KMS-11 (cell line): ENCODE measurements at regions not wholly inside any gene's neighbourhood (a gene's known extent, or its start where the extent isn't known, plus 50 kb on each side); places are given as distances from the start of the nearest gene placed in this dataset.

Experiments used
- H2AFZ ChIP-seq: fragments of 200-600 bp; sonication (generic); 2 replicates; pipeline ENCODE4 v1.6.1; 2016; ENCODE audit warnings: antibody characterized with exemption, mixed run types, low read depth
- H3K27ac ChIP-seq: fragments of 200-600 bp; sonication (generic); 2 replicates; pipeline ENCODE4 v1.6.1; 2016; ENCODE audit warnings: mild to moderate bottlenecking, mixed run types
- H3K27me3 ChIP-seq: fragments of 200-600 bp; sonication (generic); 2 replicates; pipeline ENCODE4 v1.6.1; 2017; ENCODE audit warnings: mild to moderate bottlenecking, low read depth, mixed run types, moderate library complexity; ENCODE audit not compliant: insufficient read depth
- H3K36me3 ChIP-seq: fragments of 200-600 bp; sonication (generic); 2 replicates; pipeline ENCODE4 v1.6.1; 2017; ENCODE audit warnings: mild to moderate bottlenecking, mixed run types; ENCODE audit not compliant: insufficient read depth
- H3K4me1 ChIP-seq: fragments of 200-600 bp; sonication (generic); 2 replicates; pipeline ENCODE4 v1.6.1; 2016; ENCODE audit warnings: mild to moderate bottlenecking, low read depth, mixed run types; ENCODE audit not compliant: poor library complexity, severe bottlenecking
- H3K4me2 ChIP-seq: fragments of 200-600 bp; sonication (generic); 2 replicates; pipeline ENCODE4 v1.7.0; 2016; ENCODE audit warnings: mild to moderate bottlenecking, mixed run types
- H3K4me3 ChIP-seq: fragments of 200-600 bp; sonication (generic); IDR thresholded peaks from 2 replicates; pipeline ENCODE4 v1.6.1; 2017; ENCODE audit warnings: low read depth, low read length, mixed read lengths; ENCODE audit not compliant: insufficient read depth
- H3K79me2 ChIP-seq: fragments of 200-600 bp; sonication (generic); 2 replicates; pipeline ENCODE4 v1.6.1; 2016; ENCODE audit warnings: low read depth, mixed run types; ENCODE audit not compliant: insufficient read depth
- H3K9ac ChIP-seq: fragments of 200-600 bp; sonication (generic); 2 replicates; pipeline ENCODE4 v1.6.1; 2016; ENCODE audit warnings: mild to moderate bottlenecking, mixed run types
- H4K20me1 ChIP-seq: fragments of 200-600 bp; sonication (generic); 2 replicates; pipeline ENCODE4 v1.6.1; 2016; ENCODE audit warnings: mild to moderate bottlenecking, mixed run types; ENCODE audit not compliant: insufficient read depth
- TF ChIP-seq, protein P1 (sequence below): fragments of 200-600 bp; sonication (generic); conservative IDR thresholded peaks from 2 replicates; pipeline ENCODE4 v1.6.1; 2017; ENCODE audit warnings: low read depth, mild to moderate bottlenecking, antibody characterized with exemption, low read length, moderate library complexity, mixed read lengths

DNA sequence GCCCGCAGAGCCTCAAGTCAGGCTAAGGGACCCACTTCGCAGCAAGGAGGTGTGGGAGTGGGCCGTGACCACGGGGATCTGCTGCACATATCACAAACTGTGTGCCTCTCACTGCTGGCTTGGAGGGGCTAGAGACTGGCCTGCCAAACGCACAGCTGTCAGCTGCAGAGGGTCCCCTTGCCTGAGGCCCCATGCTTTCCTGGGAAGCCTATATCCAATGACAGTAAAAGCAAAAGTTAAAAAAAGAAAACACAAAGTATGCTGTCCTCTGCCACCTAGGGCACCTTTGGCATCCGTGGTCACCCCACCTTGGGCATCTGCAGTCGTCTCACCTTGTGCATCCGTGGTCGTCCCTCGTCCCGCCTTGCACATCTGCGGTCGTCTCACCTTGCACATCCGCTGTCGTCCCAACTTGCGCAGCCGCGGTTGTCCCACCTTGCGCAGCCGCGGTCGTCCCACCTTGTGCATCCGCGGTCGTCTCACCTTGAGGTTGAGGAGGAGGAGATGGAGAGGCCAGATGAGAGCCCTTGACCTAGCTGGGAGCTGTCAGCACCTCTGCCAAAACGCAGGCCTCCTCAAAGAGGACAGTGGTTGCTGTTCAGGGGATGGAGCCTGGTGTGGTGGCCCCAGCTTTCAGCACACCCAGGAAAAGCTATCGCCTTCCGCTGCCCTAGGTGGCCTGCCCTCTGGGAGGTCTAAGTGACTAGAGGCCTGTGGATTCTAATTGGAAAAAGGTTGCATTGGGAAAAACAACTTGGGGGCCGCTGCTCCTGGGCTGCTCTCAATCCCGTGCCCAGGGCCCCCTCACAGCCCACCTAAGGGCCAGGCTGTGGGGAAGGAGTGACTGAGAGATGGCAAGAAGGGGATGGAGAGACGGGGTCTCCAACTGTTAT lies 90.5 kb downstream of the MYEOV start:
- Histone ChIP-seq H3K4me2 (no peak overlapping the region), H3K79me2 (no peaks in the 10 kb centered on the region), H4K20me1 (no peaks in the 10 kb centered on the region), H3K9ac (no peak overlapping the region), H3K4me1 (no peaks in the 10 kb centered on the region), H3K27ac (no peak overlapping the region), H3K36me3 (no peaks in the 10 kb centered on the region), H2AFZ (no peak overlapping the region), H3K4me3 (no peak overlapping the region), H3K27me3 (peaks cover 8% of the 10 kb centered on the region; the same call in 1 of the 2 replicates)
- TF ChIP-seq, protein P1, sequence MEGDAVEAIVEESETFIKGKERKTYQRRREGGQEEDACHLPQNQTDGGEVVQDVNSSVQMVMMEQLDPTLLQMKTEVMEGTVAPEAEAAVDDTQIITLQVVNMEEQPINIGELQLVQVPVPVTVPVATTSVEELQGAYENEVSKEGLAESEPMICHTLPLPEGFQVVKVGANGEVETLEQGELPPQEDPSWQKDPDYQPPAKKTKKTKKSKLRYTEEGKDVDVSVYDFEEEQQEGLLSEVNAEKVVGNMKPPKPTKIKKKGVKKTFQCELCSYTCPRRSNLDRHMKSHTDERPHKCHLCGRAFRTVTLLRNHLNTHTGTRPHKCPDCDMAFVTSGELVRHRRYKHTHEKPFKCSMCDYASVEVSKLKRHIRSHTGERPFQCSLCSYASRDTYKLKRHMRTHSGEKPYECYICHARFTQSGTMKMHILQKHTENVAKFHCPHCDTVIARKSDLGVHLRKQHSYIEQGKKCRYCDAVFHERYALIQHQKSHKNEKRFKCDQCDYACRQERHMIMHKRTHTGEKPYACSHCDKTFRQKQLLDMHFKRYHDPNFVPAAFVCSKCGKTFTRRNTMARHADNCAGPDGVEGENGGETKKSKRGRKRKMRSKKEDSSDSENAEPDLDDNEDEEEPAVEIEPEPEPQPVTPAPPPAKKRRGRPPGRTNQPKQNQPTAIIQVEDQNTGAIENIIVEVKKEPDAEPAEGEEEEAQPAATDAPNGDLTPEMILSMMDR, result no peak

DNA sequence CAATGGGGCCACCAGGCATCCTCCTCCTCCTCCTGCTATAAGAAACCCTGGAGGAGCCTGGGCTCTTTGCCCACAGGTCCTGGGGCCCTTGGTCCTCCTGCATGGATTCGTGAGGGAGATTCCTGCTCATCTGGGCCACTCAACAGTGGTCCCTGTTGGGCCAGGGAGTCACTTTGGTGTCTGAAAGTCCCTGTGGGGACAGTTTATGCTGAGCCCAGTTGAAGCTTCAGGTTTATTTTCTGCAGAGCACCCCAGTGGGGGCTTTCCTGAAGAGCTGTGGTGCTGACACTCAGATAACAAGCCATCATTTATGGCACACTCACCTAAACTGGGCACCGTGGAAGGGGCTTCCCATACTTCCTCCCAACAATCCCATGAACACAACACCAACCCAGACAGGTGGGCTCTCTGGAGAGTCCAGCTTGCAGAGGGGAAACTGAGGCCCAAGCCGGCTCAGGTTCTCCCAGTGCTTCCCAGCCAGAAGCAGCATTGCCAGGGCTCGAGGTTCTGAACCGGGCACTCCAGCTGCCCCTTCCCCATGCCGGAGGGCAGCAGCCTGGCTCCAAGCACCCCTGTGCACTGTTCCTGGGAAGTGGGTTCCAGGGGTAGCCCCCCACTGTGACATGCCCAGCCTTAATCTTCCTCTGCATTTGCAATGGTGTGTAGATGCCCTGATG lies 91.3 kb downstream of the MYEOV start:
- H2AFZ ChIP-seq, result no peak overlapping the region
- no peak overlapping the region for H3K27ac ChIP-seq
- H3K36me3 ChIP-seq, result no peaks in the 10 kb centered on the region
- no peaks in the 10 kb centered on the region for H3K4me1 ChIP-seq
- H3K4me3 ChIP-seq, result no peak overlapping the region
- no peaks in the 10 kb centered on the region for H3K79me2 ChIP-seq
- TF ChIP-seq, protein P1, result no peak
- no peak overlapping the region for H3K9ac ChIP-seq
- peaks cover 3% of the 10 kb centered on the region; the same call in 1 of the 2 replicates for H3K27me3 ChIP-seq
- no peaks in the 10 kb centered on the region for H4K20me1 ChIP-seq
- no peak overlapping the region for H3K4me2 ChIP-seq

DNA sequence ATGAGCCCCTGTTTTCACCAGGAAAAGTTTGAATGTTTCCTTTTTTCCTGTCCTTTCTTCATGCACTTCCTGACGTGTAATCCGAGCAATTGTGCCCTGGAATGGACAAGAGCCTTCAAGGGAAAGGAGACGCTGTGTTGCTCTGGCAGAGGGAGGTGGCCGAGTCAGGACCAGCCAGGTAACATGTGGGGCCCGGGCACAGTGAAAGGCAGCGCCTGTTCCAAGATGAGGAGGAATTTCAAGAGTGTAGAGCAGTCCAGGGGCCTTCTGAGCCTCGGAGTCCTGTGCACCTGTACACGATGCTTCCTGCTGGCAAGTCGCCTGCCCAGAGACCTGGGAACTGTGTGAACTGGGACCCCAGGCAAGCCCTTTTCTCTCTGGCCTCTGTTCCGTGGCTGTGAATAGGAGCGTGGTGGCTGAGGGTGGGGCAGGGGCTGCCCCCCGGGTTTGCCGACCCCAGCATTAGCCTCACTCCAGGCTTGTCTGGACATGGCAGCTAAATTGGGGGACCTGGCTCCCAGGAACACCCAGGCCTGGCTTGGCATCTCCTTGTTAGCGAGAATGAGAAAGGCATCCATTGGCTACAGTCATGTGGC lies 92.0 kb downstream of the MYEOV start:
- H2AFZ ChIP-seq, result no peak overlapping the region
- H3K4me3 ChIP-seq, result no peak overlapping the region
- no peaks in the 10 kb centered on the region for H3K4me1 ChIP-seq
- no peaks in the 10 kb centered on the region for H3K36me3 ChIP-seq
- H3K9ac ChIP-seq, result no peak overlapping the region
- no peaks in the 10 kb centered on the region for H3K79me2 ChIP-seq
- no peak overlapping the region for H3K27ac ChIP-seq
- no peak overlapping the region for H3K4me2 ChIP-seq
- TF ChIP-seq, protein P1, result no peak
- H3K27me3 ChIP-seq, result peaks cover 3% of the 10 kb centered on the region; the same call in 1 of the 2 replicates
- H4K20me1 ChIP-seq, result no peaks in the 10 kb centered on the region

DNA sequence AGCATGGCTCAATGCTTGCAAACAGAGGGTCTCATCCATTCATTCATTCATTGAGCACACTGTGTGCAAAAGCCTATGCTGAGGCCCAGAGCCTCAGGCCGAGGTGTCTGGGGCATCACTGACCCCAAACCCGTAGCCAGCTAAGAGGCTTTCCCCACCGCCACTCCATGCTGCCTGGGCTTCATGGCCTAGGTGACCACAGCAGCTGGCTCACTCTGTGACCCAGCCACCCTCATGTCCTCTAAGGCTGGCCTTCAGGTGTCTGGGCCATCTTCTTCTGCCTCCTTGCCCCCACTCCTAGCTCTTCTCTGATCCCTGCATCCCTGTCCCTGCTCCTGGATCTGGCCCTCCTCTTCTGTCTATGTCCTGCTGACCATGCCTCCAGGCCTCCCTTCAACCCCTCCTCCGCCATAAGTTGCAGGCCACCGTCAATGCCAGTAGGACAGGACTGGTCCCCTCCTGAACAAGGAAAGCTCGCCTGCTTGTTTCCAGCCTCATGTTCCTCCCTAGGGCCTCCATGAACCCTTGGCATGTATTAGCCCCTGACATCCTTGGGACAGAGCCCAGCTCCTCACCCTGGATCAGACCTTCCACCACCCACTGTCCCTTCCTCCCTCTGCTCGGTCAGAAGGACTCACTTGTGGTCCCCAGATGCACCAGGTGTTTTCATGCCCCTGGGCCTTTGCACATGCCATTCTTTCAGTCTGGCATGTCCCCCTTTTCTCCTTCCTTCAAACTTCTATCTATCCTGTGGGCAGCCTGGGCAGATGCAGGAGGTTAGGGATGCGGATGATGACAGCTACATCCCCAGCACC lies 92.8 kb downstream of the MYEOV start:
- Histone ChIP-seq H3K4me1 (no peaks in the 10 kb centered on the region), H4K20me1 (no peaks in the 10 kb centered on the region), H3K4me2 (no peak overlapping the region), H3K79me2 (no peaks in the 10 kb centered on the region), H3K4me3 (no peak overlapping the region), H3K36me3 (no peaks in the 10 kb centered on the region), H2AFZ (no peak overlapping the region), H3K27me3 (peaks cover 7% of the 10 kb centered on the region; the same call in 1 of the 2 replicates), H3K9ac (no peak overlapping the region), H3K27ac (no peak overlapping the region)
- TF ChIP-seq, protein P1, result no peak
